HG02885 (cell line): ENCODE measurements at regions not wholly inside any gene's neighbourhood (a gene's known extent, or its start where the extent isn't known, plus 50 kb on each side); places are given as distances from the start of the nearest gene placed in this dataset.
"Not testable (repeated sequence)": the region's sequence is repeated elsewhere in the genome, so short reads cannot be mapped to it uniquely, and the experiment has no call there.

Source experiments
- ATAC-seq: cut with Tn5 transposase; IDR thresholded peaks from one replicate; pipeline ENCODE4 v1.9.1; 2021; ENCODE audit warnings: mild to moderate bottlenecking; ENCODE audit not compliant: unreplicated experiment, poor library complexity

- ATAC-seq, result no peak
Observed at GRCh38 chr5:123735384-123735783, 223.4 kb downstream of the CSNK1G3 start.

- no peak for ATAC-seq
Observed at GRCh38 chr5:123732257-123732656, 220.3 kb downstream of the CSNK1G3 start.

GRCh38 chr5:123722451-123722850 is 210.5 kb downstream of the CSNK1G3 start:
- ATAC-seq, result no peak

- no peak for ATAC-seq
Observed at GRCh38 chr5:123721675-123722276, 209.8 kb downstream of the CSNK1G3 start.

- ATAC-seq, result no peak
Observed at GRCh38 chr5:123720955-123721354, 209.0 kb downstream of the CSNK1G3 start.

- no peak for ATAC-seq
Observed at GRCh38 chr5:123720339-123720738, 208.4 kb downstream of the CSNK1G3 start.

- ATAC-seq, result no peak
Observed at GRCh38 chr5:123719004-123719403, 207.0 kb downstream of the CSNK1G3 start.

GRCh38 chr5:123718238-123718637 is 206.3 kb downstream of the CSNK1G3 start:
- no peak for ATAC-seq

GRCh38 chr5:123717139-123717538 is 205.2 kb downstream of the CSNK1G3 start:
- ATAC-seq, result no peak

GRCh38 chr5:123710031-123710430 is 198.1 kb downstream of the CSNK1G3 start:
- no peak for ATAC-seq

GRCh38 chr5:123709422-123709821 is 197.4 kb downstream of the CSNK1G3 start:
- no peak for ATAC-seq

GRCh38 chr5:123708074-123708806 is 196.3 kb downstream of the CSNK1G3 start:
- no peak for ATAC-seq

- no peak for ATAC-seq
Observed at GRCh38 chr5:123706531-123706930, 194.6 kb downstream of the CSNK1G3 start.

GRCh38 chr5:123705741-123706140 is 193.8 kb downstream of the CSNK1G3 start:
- ATAC-seq, result no peak

GRCh38 chr5:123701511-123702200 is 189.7 kb downstream of the CSNK1G3 start:
- ATAC-seq, result no peak

- ATAC-seq, result no peak
Observed at GRCh38 chr5:123700624-123701287, 188.8 kb downstream of the CSNK1G3 start.

GRCh38 chr5:123699571-123699970 is 187.6 kb downstream of the CSNK1G3 start:
- ATAC-seq, result no peak

- not testable (repeated sequence) for ATAC-seq
Observed at GRCh38 chr5:123698937-123699336, 187.0 kb downstream of the CSNK1G3 start.

GRCh38 chr5:123696921-123697341 is 185.0 kb downstream of the CSNK1G3 start:
- ATAC-seq, result no peak

- ATAC-seq, result no peak
Observed at GRCh38 chr5:123690821-123691220, 178.8 kb downstream of the CSNK1G3 start.

GRCh38 chr5:123681061-123681460 is 169.1 kb downstream of the CSNK1G3 start:
- ATAC-seq, result no peak
